GM12878 (cell line): ENCODE measurements at regions not wholly inside any gene's neighbourhood (a gene's known extent, or its start where the extent isn't known, plus 50 kb on each side); places are given as distances from the start of the nearest gene placed in this dataset.

ENCODE experiments used
- ATAC-seq: fragments of 200-7000 bp; cut with Tn5 transposase; 3 replicates; pipeline ENCODE4 v1.9.1; 2020; ENCODE audit warnings: mild to moderate bottlenecking, moderate library complexity
- BruUV-seq: library from RNA; stranded (reverse); fragments of 400-500 nt; replicated peaks from 2 replicates; lab custom pipeline; 2021; lab: Mats Ljungman, UMichigan
- CTCF ChIA-PET: fragments of 300-600 bp; sonication (Branson Sonifier 250); formaldehyde crosslinking; extraction: SDS; loops from one replicate; lab custom pipeline; 2021; ENCODE audit warnings: inconsistent platforms; lab: Yijun Ruan, JAX
- POLR2A ChIA-PET: fragments of 350-600 bp; formaldehyde crosslinking; extraction: SDS; loops from one replicate; lab custom pipeline; 2021; ENCODE audit warnings: inconsistent platforms; lab: Charles Lee
- RAD21 ChIA-PET: fragments of 300-600 bp; sonication (Branson Sonifier 250); formaldehyde crosslinking; loops from one replicate; lab custom pipeline; 2023; ENCODE audit warnings: antibody characterized with exemption; ENCODE audit not compliant: unreplicated experiment; lab: Charles Lee
- SMC1A ChIA-PET: fragments of 300-600 bp; sonication (Branson Sonifier 250); formaldehyde crosslinking; loops from one replicate; lab custom pipeline; 2023; ENCODE audit not compliant: unreplicated experiment, uncharacterized antibody; lab: Charles Lee
- DNase-seq: peaks from one replicate; pipeline ENCODE4 v3.0.0-alpha.2; 2011; ENCODE audit warnings: low read depth, low spot score
- FAIRE-seq: peaks from 3 replicates; lab custom pipeline; 2011; peaks lifted over from hg19 to GRCh38; lab: Jason Lieb, UNC
- H2AFZ ChIP-seq: 2 replicates; pipeline ENCODE4 v1.6.0; 2011; ENCODE audit warnings: low read depth, low read length, control low read depth; ENCODE audit not compliant: control insufficient read depth
- H3K27ac ChIP-seq: 2 replicates; pipeline ENCODE4 v1.5.1; 2011; ENCODE audit warnings: control low read depth; ENCODE audit not compliant: control insufficient read depth, insufficient read depth
- H3K27me3 ChIP-seq, 2 experiments: replicated peaks in 1 of 2; 2 replicates each; pipeline versions ENCODE4 v1.6.0 to v1.6.1; 2011; ENCODE audit warnings: low read length in 1 of 2; ENCODE audit not compliant: control insufficient read depth in 2 of 2, insufficient read depth in 2 of 2
- H3K36me3 ChIP-seq, 2 experiments: 2 replicates each; pipeline ENCODE4 v1.5.1; 2011; ENCODE audit warnings: low read length in 1 of 2; ENCODE audit not compliant: control insufficient read depth in 2 of 2, insufficient read depth in 2 of 2
- H3K4me1 ChIP-seq: 2 replicates; pipeline ENCODE4 v1.6.1; 2011; ENCODE audit warnings: mild to moderate bottlenecking, low read length, moderate library complexity, mixed read lengths; ENCODE audit not compliant: control insufficient read depth, insufficient read depth
- H3K4me2 ChIP-seq: 2 replicates; pipeline ENCODE4 v1.6.0; 2011; ENCODE audit warnings: control low read depth; ENCODE audit not compliant: control insufficient read depth, insufficient read depth
- H3K4me3 ChIP-seq: fragments of 200-600 bp; sonication (generic); 2 replicates; pipeline ENCODE4 v1.5.1; 2016
- H3K79me2 ChIP-seq: 2 replicates; pipeline ENCODE4 v1.6.0; 2011; ENCODE audit warnings: low read length; ENCODE audit not compliant: control insufficient read depth, insufficient read depth
- H3K9ac ChIP-seq: 2 replicates; pipeline ENCODE4 v1.8.0; 2011; ENCODE audit warnings: low read length, control low read depth, mixed read lengths; ENCODE audit not compliant: control insufficient read depth, insufficient read depth
- H3K9me3 ChIP-seq: replicated peaks from 3 replicates; pipeline ENCODE4 v1.5.1; 2011; ENCODE audit warnings: mild to moderate bottlenecking, low read length; ENCODE audit not compliant: control insufficient read depth, insufficient read depth
- H4K20me1 ChIP-seq: 2 replicates; pipeline ENCODE4 v1.6.0; 2011; ENCODE audit not compliant: control insufficient read depth, insufficient read depth
- ATF7 ChIP-seq: fragments of 450-650 bp; IDR thresholded peaks from 2 replicates; pipeline ENCODE4 v1.6.1; 2016; ENCODE audit warnings: low read depth, mild to moderate bottlenecking
- BACH1 ChIP-seq: fragments of 450-650 bp; IDR thresholded peaks from 2 replicates; pipeline ENCODE4 v1.6.1; 2017; ENCODE audit warnings: mild to moderate bottlenecking, borderline replicate concordance
- CBX5 ChIP-seq: sonication (generic); IDR thresholded peaks from 2 replicates; pipeline ENCODE4 v1.6.1; 2016; ENCODE audit warnings: low read depth, moderate library complexity, mild to moderate bottlenecking, inconsistent platforms
- CREB1 ChIP-seq: IDR thresholded peaks from 2 replicates; pipeline ENCODE4 v1.6.1; 2012; ENCODE audit warnings: low read depth, mild to moderate bottlenecking, inconsistent platforms
- DPF2 ChIP-seq: fragments of 450-650 bp; IDR thresholded peaks from 2 replicates; pipeline ENCODE4 v1.6.1; 2017; ENCODE audit warnings: mild to moderate bottlenecking
- EED ChIP-seq: sonication (generic); IDR thresholded peaks from 2 replicates; pipeline ENCODE4 v1.6.1; 2016; ENCODE audit warnings: antibody characterized with exemption, low read depth
- EP300 ChIP-seq, 2 experiments: fragments of 150-350 bp in 1 of 2; IDR thresholded peaks; 2 replicates each; pipeline ENCODE4 v1.6.1; 2011 to 2012; ENCODE audit warnings: low read depth in 2 of 2, low read length in 2 of 2, borderline replicate concordance in 1 of 2, improper control_type of control experiment in 1 of 2, inconsistent platforms in 1 of 2; ENCODE audit not compliant: control insufficient read depth in 1 of 2
- ETV6 ChIP-seq, 2 experiments: fragments of 450-650 bp in 1 of 2; IDR thresholded peaks in 1 of 2; conservative IDR thresholded peaks in 1 of 2; 2 replicates each; pipeline ENCODE4 v1.6.1; 2014; ENCODE audit warnings: antibody characterized with exemption in 1 of 2, borderline replicate concordance in 1 of 2, low read depth in 1 of 2, mild to moderate bottlenecking in 1 of 2, moderate library complexity in 1 of 2
- IKZF1 ChIP-seq: fragments of 450-650 bp; conservative IDR thresholded peaks from 2 replicates; pipeline ENCODE4 v1.6.1; 2017; ENCODE audit warnings: antibody characterized with exemption, mild to moderate bottlenecking
- IKZF2 ChIP-seq, 2 experiments: fragments of 450-650 bp; IDR thresholded peaks; 2 replicates each; pipeline ENCODE4 v1.6.1; 2017; ENCODE audit warnings: mild to moderate bottlenecking in 2 of 2, moderate library complexity in 2 of 2
- IRF4 ChIP-seq: IDR thresholded peaks from 2 replicates; pipeline ENCODE4 v1.6.1; 2011; ENCODE audit warnings: low read depth, low read length
- JUNB ChIP-seq: IDR thresholded peaks from 2 replicates; pipeline ENCODE4 v1.6.1; 2016; ENCODE audit warnings: antibody characterized with exemption, mild to moderate bottlenecking
- MTA2 ChIP-seq: fragments of 450-650 bp; IDR thresholded peaks from 2 replicates; pipeline ENCODE4 v1.6.1; 2016; ENCODE audit warnings: low read depth, mild to moderate bottlenecking, moderate library complexity
- NBN ChIP-seq: fragments of 450-650 bp; IDR thresholded peaks from 2 replicates; pipeline ENCODE4 v1.6.1; 2016
- NFIC ChIP-seq: IDR thresholded peaks from 2 replicates; pipeline ENCODE4 v1.6.1; 2012; ENCODE audit warnings: low read depth, mild to moderate bottlenecking, inconsistent platforms, low read length, moderate library complexity
- RUNX3 ChIP-seq: IDR thresholded peaks from 2 replicates; pipeline ENCODE4 v1.6.1; 2012; ENCODE audit warnings: low read length, inconsistent platforms
- SKIL ChIP-seq: fragments of 450-650 bp; IDR thresholded peaks from 2 replicates; pipeline ENCODE4 v1.6.1; 2017; ENCODE audit warnings: mild to moderate bottlenecking, low read depth, inconsistent platforms; ENCODE audit not compliant: poor library complexity, severe bottlenecking
- SPI1 ChIP-seq: IDR thresholded peaks from 2 replicates; pipeline ENCODE4 v1.6.1; 2011; ENCODE audit warnings: low read depth, mild to moderate bottlenecking, low read length, moderate library complexity, borderline replicate concordance; ENCODE audit not compliant: insufficient read depth
- ZNF384 ChIP-seq: IDR thresholded peaks from 2 replicates; pipeline ENCODE4 v1.6.1; 2012; ENCODE audit warnings: low read depth, mild to moderate bottlenecking, low read length, improper control_type of control experiment, borderline replicate concordance
- WGBS: methylation state at CpG from one replicate; pipeline ENCODE4 v1.1.6; 2016; ENCODE audit warnings: low lambda C conversion rate; ENCODE audit not compliant: insufficient replicate concordance, insufficient coverage; ENCODE audit errors: missing lambda C conversion rate; 5-methylcytosine and 5-hydroxymethylcytosine counted together
- in situ Hi-C: fragments of 300-500 bp; cut with MboI; formaldehyde crosslinking; loops from 9 replicates; pipeline ENCODE4 v1.14.3; 2018; ENCODE audit warnings: mixed read lengths
- intact Hi-C: fragments of 100-400 bp; cut with micrococcal nuclease; formaldehyde crosslinking; loops from one replicate; pipeline ENCODE4 v1.14.2; 2022; ENCODE audit not compliant: unreplicated experiment
- TF ChIP-seq, protein P1 (sequence below): IDR thresholded peaks from 2 replicates; pipeline ENCODE4 v1.6.1; 2011; ENCODE audit warnings: low read depth, low read length, improper control_type of control experiment, borderline replicate concordance
- TF ChIP-seq, protein P2 (sequence below): fragments of 450-650 bp; IDR thresholded peaks from 2 replicates; pipeline ENCODE4 v1.6.1; 2017; ENCODE audit warnings: low read depth, mild to moderate bottlenecking, moderate library complexity

GRCh38 chr10:4033341-4033896, 248.4 kb upstream of the KLF6 start:
- RAD21 ChIA-PET: no interaction called here
- SMC1A ChIA-PET: interaction anchor here (0.6 kb wide), 1 partner anchor 216 kb away, joined by 3 read pairs; no protein-coding TSS in a partner anchor
- DNase-seq (peak; percentile 67), FAIRE-seq (peak; percentile 49), ATAC-seq (peak; percentile 95)
- H3K4me3 ChIP-seq: no peak overlapping the region
- POLR2A ChIA-PET: interaction anchor here (1.9 kb wide), 1 partner anchor 197 kb away, joined by 4 read pairs; no protein-coding TSS in a partner anchor
- BruUV-seq: no TSS peak
- peaks cover 24% of the 10 kb centered on the region for H3K4me1 ChIP-seq
- H3K4me2 ChIP-seq: peak overlapping the region; percentile 11; the same call in 1 of the 2 replicates
- intact Hi-C loops: loop anchor here (10.0 kb wide), 1 partner anchor 249 kb away; the partner anchor contains the start of gene KLF6
- H3K36me3 ChIP-seq: no peaks in the 10 kb centered on the region
- WGBS: 2% methylated on average over 8 of the region's 8 CpGs
- no peaks in the 10 kb centered on the region for H3K9me3 ChIP-seq
- H3K27ac ChIP-seq: peak overlapping the region; percentile 9
- in situ Hi-C loops: loop anchor here (5.0 kb wide), 1 partner anchor 251 kb away; no protein-coding TSS in a partner anchor
- no peak overlapping the region for H3K9ac ChIP-seq
- no peaks in the 10 kb centered on the region for H3K27me3 ChIP-seq
- CTCF ChIA-PET: no interaction called here
- no peaks in the 10 kb centered on the region for H3K79me2 ChIP-seq
- H2AFZ ChIP-seq: peak overlapping the region; percentile 2; the same call in 1 of the 2 replicates
- H4K20me1 ChIP-seq: no peaks in the 10 kb centered on the region
- TF ChIP-seq NBN: 0 out of 2 replicates have a peak, but pooled peaks have one; percentile 46
- peak; percentile 81 for TF ChIP-seq JUNB
- no peak for TF ChIP-seq SPI1
- no peak for TF ChIP-seq CBX5
- peak; percentile 40 for TF ChIP-seq RUNX3
- peak; percentile 51 for TF ChIP-seq SKIL
- peak in 1 of 2 experiments; percentile 75; a peak in 3 of 4 replicates for TF ChIP-seq EP300 (IDR thresholded peaks at IDR 0.05; ENCODE audit: borderline replicate concordance in 1 of 2, control insufficient read depth in 1 of 2, low read depth in 2 of 2, low read length in 2 of 2)
- TF ChIP-seq MTA2: peak; percentile 63; the same call in 1 of the 2 replicates
- TF ChIP-seq, protein P1, sequence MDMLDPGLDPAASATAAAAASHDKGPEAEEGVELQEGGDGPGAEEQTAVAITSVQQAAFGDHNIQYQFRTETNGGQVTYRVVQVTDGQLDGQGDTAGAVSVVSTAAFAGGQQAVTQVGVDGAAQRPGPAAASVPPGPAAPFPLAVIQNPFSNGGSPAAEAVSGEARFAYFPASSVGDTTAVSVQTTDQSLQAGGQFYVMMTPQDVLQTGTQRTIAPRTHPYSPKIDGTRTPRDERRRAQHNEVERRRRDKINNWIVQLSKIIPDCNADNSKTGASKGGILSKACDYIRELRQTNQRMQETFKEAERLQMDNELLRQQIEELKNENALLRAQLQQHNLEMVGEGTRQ: no peak
- TF ChIP-seq DPF2: peak; percentile 66
- peak; percentile 44; the same call in 1 of the 2 replicates for TF ChIP-seq CREB1
- peak; percentile 84 to 87 for TF ChIP-seq IKZF2 (IDR thresholded peaks at IDR 0.05)
- TF ChIP-seq IKZF1: peak; percentile 69
- TF ChIP-seq EED: peak; percentile 51; the same call in 1 of the 2 replicates
- TF ChIP-seq ETV6 (conservative IDR thresholded peaks at IDR 0.05 in 1 of 2, IDR thresholded peaks at IDR 0.05 in 1 of 2; ENCODE audit: borderline replicate concordance in 1 of 2, low read depth in 1 of 2): 0 out of 4 replicates have a peak, but pooled peaks of 1 of the 2 experiments have one; percentile 28
- TF ChIP-seq ZNF384: peak; percentile 53
- no peak for TF ChIP-seq BACH1
- TF ChIP-seq NFIC: peak; percentile 70; the same call in 1 of the 2 replicates
- TF ChIP-seq IRF4: peak; percentile 55; the same call in 1 of the 2 replicates
- TF ChIP-seq ATF7: peak; percentile 69
- TF ChIP-seq, protein P2, sequence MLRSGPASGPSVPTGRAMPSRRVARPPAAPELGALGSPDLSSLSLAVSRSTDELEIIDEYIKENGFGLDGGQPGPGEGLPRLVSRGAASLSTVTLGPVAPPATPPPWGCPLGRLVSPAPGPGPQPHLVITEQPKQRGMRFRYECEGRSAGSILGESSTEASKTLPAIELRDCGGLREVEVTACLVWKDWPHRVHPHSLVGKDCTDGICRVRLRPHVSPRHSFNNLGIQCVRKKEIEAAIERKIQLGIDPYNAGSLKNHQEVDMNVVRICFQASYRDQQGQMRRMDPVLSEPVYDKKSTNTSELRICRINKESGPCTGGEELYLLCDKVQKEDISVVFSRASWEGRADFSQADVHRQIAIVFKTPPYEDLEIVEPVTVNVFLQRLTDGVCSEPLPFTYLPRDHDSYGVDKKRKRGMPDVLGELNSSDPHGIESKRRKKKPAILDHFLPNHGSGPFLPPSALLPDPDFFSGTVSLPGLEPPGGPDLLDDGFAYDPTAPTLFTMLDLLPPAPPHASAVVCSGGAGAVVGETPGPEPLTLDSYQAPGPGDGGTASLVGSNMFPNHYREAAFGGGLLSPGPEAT: peak; percentile 76
